BLaER1 (cell line): ENCODE measurements at regions not wholly inside any gene's neighbourhood (a gene's known extent, or its start where the extent isn't known, plus 50 kb on each side); places are given as distances from the start of the nearest gene placed in this dataset.

ENCODE experiments used
- H3K27ac ChIP-seq: shearing (Covaris generic); formaldehyde crosslinking; 2 replicates; pipeline ENCODE4 v1.8.1; 2022
- H3K27me3 ChIP-seq: shearing (Covaris generic); formaldehyde crosslinking; 2 replicates; pipeline ENCODE4 v1.8.1; 2022
- H3K36me3 ChIP-seq: shearing (Covaris generic); formaldehyde crosslinking; 2 replicates; pipeline ENCODE4 v1.8.1; 2022
- H3K4me1 ChIP-seq: shearing (Covaris generic); formaldehyde crosslinking; 2 replicates; pipeline ENCODE4 v1.8.1; 2022
- H3K4me2 ChIP-seq: shearing (Covaris generic); formaldehyde crosslinking; 2 replicates; pipeline ENCODE4 v1.8.1; 2022
- H3K4me3 ChIP-seq: shearing (Covaris generic); formaldehyde crosslinking; 2 replicates; pipeline ENCODE4 v1.8.1; 2022
- H3K9ac ChIP-seq: shearing (Covaris generic); formaldehyde crosslinking; 2 replicates; pipeline ENCODE4 v1.8.1; 2022
- H3K9me3 ChIP-seq: shearing (Covaris generic); formaldehyde crosslinking; 2 replicates; pipeline ENCODE4 v1.8.1; 2022
- H4K20me1 ChIP-seq: shearing (Covaris generic); formaldehyde crosslinking; 2 replicates; pipeline ENCODE4 v1.8.1; 2022
- Cebpa-rat ChIP-seq: shearing (Covaris generic); IDR thresholded peaks from 2 replicates; pipeline ENCODE4 v1.8.1; 2022

DNA sequence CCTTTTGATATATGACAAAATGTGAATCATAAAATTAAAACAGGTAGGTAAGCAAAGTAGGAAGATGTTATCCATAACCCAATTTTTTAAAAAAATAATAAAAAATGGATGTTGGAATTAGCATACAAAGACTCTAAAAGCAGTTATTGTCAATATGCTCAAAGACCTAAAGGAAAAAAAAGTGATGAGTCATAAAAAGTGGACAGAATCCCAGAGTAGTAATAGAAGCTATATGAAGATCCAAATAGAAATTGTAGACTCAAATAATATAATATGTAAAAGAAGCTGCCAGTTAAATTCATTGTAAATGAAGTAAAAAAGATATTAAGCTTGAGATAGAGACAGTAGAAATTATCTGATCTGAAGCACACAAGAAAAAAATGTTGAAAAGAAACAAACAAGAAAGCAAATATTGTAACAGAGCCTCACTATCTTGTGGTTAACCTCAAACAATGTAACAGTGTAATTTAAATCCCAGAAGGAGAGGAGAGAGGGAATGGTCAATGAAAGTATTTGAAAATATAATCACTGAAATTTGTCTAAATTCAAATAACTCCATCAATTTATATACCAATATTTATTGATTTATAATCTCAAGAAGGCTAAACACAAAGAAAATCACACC is 773.4 kb upstream of the RAG2 start:
- Histone ChIP-seq H4K20me1 (no peaks in the 10 kb centered on the region), H3K9me3 (0 out of 2 replicates have a peak, but pooled peaks cover 2% of the 10 kb centered on the region), H3K4me1 (no peaks in the 10 kb centered on the region), H3K27me3 (no peaks in the 10 kb centered on the region), H3K4me3 (no peak overlapping the region), H3K36me3 (no peaks in the 10 kb centered on the region), H3K9ac (no peak overlapping the region), H3K4me2 (no peak overlapping the region), H3K27ac (no peak overlapping the region)
- no peak for TF ChIP-seq Cebpa-rat

DNA sequence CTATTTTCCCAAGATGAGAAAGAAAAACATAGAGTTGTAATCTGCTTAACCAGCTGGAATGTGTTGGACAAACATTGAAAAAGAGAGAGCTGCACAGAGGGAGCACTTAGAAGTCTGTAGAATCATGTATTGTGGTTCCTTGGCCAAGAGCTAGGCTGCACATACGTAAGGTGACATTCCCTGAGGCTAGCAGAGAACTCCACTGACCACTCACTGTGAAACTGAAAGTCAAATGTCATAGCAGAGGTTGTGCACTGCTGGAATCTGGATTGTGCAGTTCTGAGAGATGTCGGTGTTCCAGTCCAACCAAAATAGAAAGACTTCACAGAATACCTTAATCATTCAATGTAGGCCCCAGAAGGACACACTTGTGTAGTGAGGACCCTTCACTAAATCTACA is 772.8 kb upstream of the RAG2 start:
- H3K27me3 ChIP-seq, result no peaks in the 10 kb centered on the region
- no peak overlapping the region for H3K9ac ChIP-seq
- H3K9me3 ChIP-seq, result no peaks in the 10 kb centered on the region
- no peak overlapping the region for H3K4me3 ChIP-seq
- H3K27ac ChIP-seq, result no peak overlapping the region
- H3K36me3 ChIP-seq, result no peaks in the 10 kb centered on the region
- TF ChIP-seq Cebpa-rat, result no peak
- H3K4me2 ChIP-seq, result no peak overlapping the region
- no peaks in the 10 kb centered on the region for H3K4me1 ChIP-seq
- H4K20me1 ChIP-seq, result no peaks in the 10 kb centered on the region

- no peaks in the 10 kb centered on the region for H4K20me1 ChIP-seq
- H3K4me2 ChIP-seq, result no peak overlapping the region
- no peaks in the 10 kb centered on the region for H3K27me3 ChIP-seq
- TF ChIP-seq Cebpa-rat, result no peak
- no peak overlapping the region for H3K9ac ChIP-seq
- H3K9me3 ChIP-seq, result no peaks in the 10 kb centered on the region
- H3K4me3 ChIP-seq, result no peak overlapping the region
- no peak overlapping the region for H3K27ac ChIP-seq
- H3K4me1 ChIP-seq, result no peaks in the 10 kb centered on the region
- no peaks in the 10 kb centered on the region for H3K36me3 ChIP-seq
Measured at GRCh38 chr11:37364246-37364839, 766.3 kb upstream of the RAG2 start.

DNA sequence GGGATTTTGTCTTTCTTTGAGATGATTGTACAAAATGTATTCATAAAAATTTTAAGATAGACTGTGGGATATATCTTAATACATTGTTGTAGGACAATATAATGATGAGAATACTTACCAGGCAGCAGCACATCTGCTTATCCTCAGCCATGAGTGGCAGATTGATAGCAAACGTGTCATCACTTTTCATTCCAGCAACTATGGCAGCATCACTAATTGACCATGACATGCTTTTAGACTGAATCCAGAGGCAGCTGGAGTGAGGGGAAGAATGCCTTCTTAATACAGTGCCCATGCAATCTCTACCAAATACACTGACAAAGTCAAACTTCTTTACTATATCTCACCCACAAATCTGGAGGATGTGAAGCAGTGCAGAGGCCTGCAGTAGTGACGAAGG is 755.2 kb upstream of the RAG2 start:
- no peak for TF ChIP-seq Cebpa-rat
- H3K27ac ChIP-seq, result no peak overlapping the region
- H3K27me3 ChIP-seq, result no peaks in the 10 kb centered on the region
- H3K36me3 ChIP-seq, result no peaks in the 10 kb centered on the region
- H3K4me3 ChIP-seq, result no peak overlapping the region
- no peaks in the 10 kb centered on the region for H4K20me1 ChIP-seq
- H3K9ac ChIP-seq, result no peak overlapping the region
- no peaks in the 10 kb centered on the region for H3K9me3 ChIP-seq
- no peak overlapping the region for H3K4me2 ChIP-seq
- no peaks in the 10 kb centered on the region for H3K4me1 ChIP-seq

DNA sequence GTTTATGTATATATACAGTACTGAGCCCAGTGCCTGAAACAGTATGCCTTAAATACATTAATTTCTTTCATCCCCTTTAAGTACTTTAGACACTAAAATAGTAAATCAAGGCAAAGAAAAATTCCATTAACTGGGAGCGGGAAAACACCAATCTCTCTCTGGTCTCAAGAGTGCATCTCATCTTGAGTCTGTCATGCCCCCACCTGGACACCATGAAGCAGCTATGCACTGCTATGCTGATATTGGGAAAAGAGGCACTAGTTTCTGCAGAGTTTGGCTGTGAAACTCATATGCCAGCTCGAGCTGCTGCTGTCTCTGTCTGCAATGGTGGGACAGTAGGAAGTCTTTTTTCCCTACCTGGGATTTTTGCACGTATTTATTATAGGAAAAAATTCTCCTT is 754.4 kb upstream of the RAG2 start:
- Histone ChIP-seq H3K4me3 (no peak overlapping the region), H3K9me3 (no peaks in the 10 kb centered on the region), H3K9ac (no peak overlapping the region), H3K27me3 (no peaks in the 10 kb centered on the region), H4K20me1 (no peaks in the 10 kb centered on the region), H3K4me2 (no peak overlapping the region), H3K27ac (no peak overlapping the region), H3K36me3 (no peaks in the 10 kb centered on the region), H3K4me1 (no peaks in the 10 kb centered on the region)
- TF ChIP-seq Cebpa-rat, result no peak

- no peak overlapping the region for H3K27ac ChIP-seq
- H3K9me3 ChIP-seq, result no peaks in the 10 kb centered on the region
- no peak for TF ChIP-seq Cebpa-rat
- no peaks in the 10 kb centered on the region for H3K27me3 ChIP-seq
- no peak overlapping the region for H3K4me3 ChIP-seq
- no peaks in the 10 kb centered on the region for H4K20me1 ChIP-seq
- no peaks in the 10 kb centered on the region for H3K4me1 ChIP-seq
- no peak overlapping the region for H3K4me2 ChIP-seq
- no peak overlapping the region for H3K9ac ChIP-seq
- no peaks in the 10 kb centered on the region for H3K36me3 ChIP-seq
Measured at GRCh38 chr11:37343290-37343689, 745.3 kb upstream of the RAG2 start.

DNA sequence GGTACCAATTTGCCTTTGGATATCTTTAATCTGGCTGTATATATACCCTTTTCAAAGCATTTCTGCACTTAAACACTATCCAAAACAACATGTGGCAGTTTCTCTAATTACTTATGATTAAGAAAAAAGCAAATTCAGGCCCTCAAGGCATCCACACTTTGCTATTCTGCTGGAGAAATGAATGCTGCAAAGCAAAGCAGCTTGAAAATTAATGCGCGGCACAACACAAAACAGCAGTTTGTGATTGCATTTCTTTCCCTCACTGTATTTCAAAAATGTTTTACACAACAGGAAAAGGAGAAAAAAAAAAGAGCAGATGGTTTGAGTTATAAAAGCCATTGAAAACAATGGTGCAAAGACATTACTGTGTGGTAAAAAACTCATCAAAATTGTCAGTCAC is 738.4 kb upstream of the RAG2 start:
- no peaks in the 10 kb centered on the region for H3K36me3 ChIP-seq
- H3K4me2 ChIP-seq, result no peak overlapping the region
- H3K9ac ChIP-seq, result no peak overlapping the region
- H3K27ac ChIP-seq, result no peak overlapping the region
- no peak for TF ChIP-seq Cebpa-rat
- no peaks in the 10 kb centered on the region for H3K4me1 ChIP-seq
- H3K9me3 ChIP-seq, result no peaks in the 10 kb centered on the region
- H3K27me3 ChIP-seq, result no peaks in the 10 kb centered on the region
- H4K20me1 ChIP-seq, result no peaks in the 10 kb centered on the region
- no peak overlapping the region for H3K4me3 ChIP-seq

DNA sequence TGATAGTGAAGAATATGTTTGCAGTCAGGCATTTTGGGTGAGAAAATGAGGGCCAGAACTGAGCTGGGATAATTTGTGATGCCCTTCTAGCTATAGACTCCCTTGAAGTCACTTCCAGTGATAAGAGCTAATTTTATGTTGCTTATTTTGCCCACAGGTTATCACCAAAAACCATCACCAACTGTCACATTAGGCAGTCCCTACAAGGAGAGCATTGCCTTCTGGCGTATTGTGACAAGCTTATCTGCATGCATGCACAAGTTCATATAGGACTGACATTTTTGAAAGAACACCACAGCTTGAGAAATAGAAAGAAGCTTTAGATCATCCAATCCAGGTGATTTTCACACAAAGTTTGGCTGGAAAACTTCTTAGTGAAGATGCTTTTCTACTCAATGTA is 735.3 kb upstream of the RAG2 start:
- Histone ChIP-seq H4K20me1 (no peaks in the 10 kb centered on the region), H3K4me2 (no peak overlapping the region), H3K36me3 (no peaks in the 10 kb centered on the region), H3K4me1 (no peaks in the 10 kb centered on the region), H3K4me3 (no peak overlapping the region), H3K9me3 (no peaks in the 10 kb centered on the region), H3K9ac (no peak overlapping the region), H3K27me3 (no peaks in the 10 kb centered on the region), H3K27ac (no peak overlapping the region)
- TF ChIP-seq Cebpa-rat, result no peak

DNA sequence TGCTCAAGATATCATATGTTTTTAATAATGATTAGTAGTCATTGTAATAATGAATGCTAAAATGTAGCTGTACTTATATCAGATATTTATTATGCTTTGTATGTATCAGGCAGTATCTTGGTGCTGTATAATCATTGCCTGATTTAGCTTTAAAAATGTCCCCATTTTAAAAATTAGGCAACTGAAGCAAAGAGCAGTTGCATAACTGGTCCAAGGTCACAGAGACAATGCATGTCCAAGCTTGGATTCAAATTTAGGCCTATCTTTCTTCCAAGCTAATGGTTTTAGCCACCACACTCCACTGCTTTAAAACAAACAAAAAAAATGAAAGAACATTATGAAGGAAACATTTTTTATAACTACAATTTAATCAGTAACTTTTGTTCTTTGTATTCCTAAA is 725.8 kb upstream of the RAG2 start:
- Histone ChIP-seq H3K4me3 (no peak overlapping the region), H3K27me3 (no peaks in the 10 kb centered on the region), H3K27ac (no peak overlapping the region), H3K36me3 (no peaks in the 10 kb centered on the region), H4K20me1 (no peaks in the 10 kb centered on the region), H3K9me3 (no peaks in the 10 kb centered on the region), H3K9ac (no peak overlapping the region), H3K4me2 (no peak overlapping the region), H3K4me1 (no peaks in the 10 kb centered on the region)
- TF ChIP-seq Cebpa-rat, result no peak

DNA sequence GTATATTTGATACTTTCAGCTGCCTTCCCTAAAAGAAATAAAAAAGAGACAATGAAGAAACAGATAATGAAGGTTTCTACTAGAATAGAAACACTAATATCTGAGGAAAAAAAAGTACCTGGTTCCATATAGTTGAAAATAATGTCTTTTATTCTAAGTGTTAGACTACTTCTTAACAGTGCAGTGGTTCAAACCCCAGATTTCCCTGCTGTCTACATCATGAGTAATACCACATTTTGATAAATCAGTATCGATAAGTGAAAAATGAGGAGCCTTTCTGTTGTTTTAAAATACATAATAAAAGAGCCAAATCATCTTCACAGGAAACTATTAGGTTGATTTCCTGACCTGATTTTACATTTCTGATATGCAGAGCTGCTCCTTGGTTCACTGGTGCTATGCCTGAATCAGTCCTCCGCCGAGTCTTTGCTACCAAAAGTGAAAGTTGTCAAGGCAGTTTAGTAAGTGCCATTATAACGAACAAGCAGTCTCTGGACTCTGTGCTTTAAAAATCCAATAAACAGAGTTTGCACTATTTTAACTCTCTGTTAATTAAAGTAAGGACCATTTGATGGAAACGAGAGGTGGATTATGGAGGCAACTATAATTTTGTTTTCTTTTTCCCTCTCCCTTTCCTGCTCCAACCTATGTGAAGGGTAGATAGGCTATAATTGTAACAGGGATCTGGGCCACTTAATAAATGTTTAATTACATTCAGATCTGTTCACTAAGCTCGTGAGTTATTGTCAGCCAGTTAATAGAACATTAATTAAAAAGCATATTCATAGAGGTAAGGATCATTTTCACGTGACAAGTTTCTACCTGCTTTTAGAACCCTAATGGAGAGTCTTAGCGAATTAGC is 724.5 kb upstream of the RAG2 start:
- Histone ChIP-seq H3K4me2 (no peak overlapping the region), H3K4me3 (no peak overlapping the region)
- no peak for TF ChIP-seq Cebpa-rat

More for the DNA sequence above, 724.5 kb upstream of the RAG2 start:
- H3K27ac ChIP-seq, result no peak overlapping the region
- no peaks in the 10 kb centered on the region for H3K9me3 ChIP-seq
- H3K36me3 ChIP-seq, result no peaks in the 10 kb centered on the region
- H3K27me3 ChIP-seq, result no peaks in the 10 kb centered on the region
- H3K9ac ChIP-seq, result no peak overlapping the region
- no peaks in the 10 kb centered on the region for H3K4me1 ChIP-seq
- no peaks in the 10 kb centered on the region for H4K20me1 ChIP-seq
